Keratinocyte (primary cell): ENCODE measurements at regions not wholly inside any gene's neighbourhood (a gene's known extent, or its start where the extent isn't known, plus 50 kb on each side); places are given as distances from the start of the nearest gene placed in this dataset.

Experiments
- DNase-seq: peaks from one replicate; pipeline ENCODE4 v3.0.0-alpha.2; 2011; ENCODE audit warnings: low read depth, missing footprints, low spot score
- FAIRE-seq: peaks from 2 replicates; lab custom pipeline; 2011; peaks lifted over from hg19 to GRCh38; lab: Jason Lieb, UNC
- H2AFZ ChIP-seq: 2 replicates; pipeline ENCODE4 v1.6.0; 2012; ENCODE audit warnings: low read length, control low read depth, inconsistent platforms; ENCODE audit not compliant: control insufficient read depth
- H3K27ac ChIP-seq: 2 replicates; pipeline ENCODE4 v1.5.1; 2011; ENCODE audit warnings: low read length; ENCODE audit not compliant: control insufficient read depth, insufficient read depth
- H3K27me3 ChIP-seq: 3 replicates; pipeline ENCODE4 v1.6.0; 2011; ENCODE audit warnings: low read length; ENCODE audit not compliant: control insufficient read depth, insufficient read depth; ENCODE audit errors: extremely low read depth
- H3K36me3 ChIP-seq, 2 experiments: 2 replicates in 1 of 2; 3 replicates in 1 of 2; pipeline ENCODE4 v1.5.1; 2011; ENCODE audit warnings: low read length in 2 of 2, mild to moderate bottlenecking in 1 of 2; ENCODE audit not compliant: control insufficient read depth in 2 of 2, insufficient read depth in 2 of 2; ENCODE audit errors: extremely low read depth in 1 of 2
- H3K4me1 ChIP-seq: 3 replicates; pipeline ENCODE4 v1.5.1; 2011; ENCODE audit warnings: low read length; ENCODE audit not compliant: control insufficient read depth, insufficient read depth; ENCODE audit errors: extremely low read depth
- H3K4me2 ChIP-seq: 3 replicates; pipeline ENCODE4 v1.6.0; 2011; ENCODE audit warnings: low read depth, low read length; ENCODE audit not compliant: control insufficient read depth, insufficient read depth; ENCODE audit errors: extremely low read depth
- H3K4me3 ChIP-seq, 3 experiments: fragments of 200-600 bp in 1 of 3; sonication (generic) in 1 of 3; 2 replicates in 2 of 3; 3 replicates in 1 of 3; pipeline ENCODE4 v1.5.1; 2011 to 2016; ENCODE audit warnings: low read length in 3 of 3, mild to moderate bottlenecking in 3 of 3, control low read depth in 2 of 3, inconsistent platforms in 1 of 3, low read depth in 1 of 3, mixed read lengths in 1 of 3, mixed run types in 1 of 3, moderate library complexity in 1 of 3; ENCODE audit not compliant: control insufficient read depth in 2 of 3, insufficient read depth in 2 of 3; ENCODE audit errors: extremely low read depth in 1 of 3
- H3K79me2 ChIP-seq: 2 replicates; pipeline ENCODE4 v1.6.0; 2012; ENCODE audit warnings: low read length; ENCODE audit not compliant: control insufficient read depth, insufficient read depth
- H3K9ac ChIP-seq: 3 replicates; pipeline ENCODE4 v1.6.0; 2011; ENCODE audit warnings: low read length; ENCODE audit not compliant: control insufficient read depth, insufficient read depth; ENCODE audit errors: extremely low read depth
- H3K9me1 ChIP-seq: 3 replicates; pipeline ENCODE4 v1.6.0; 2011; ENCODE audit warnings: low read length; ENCODE audit not compliant: control insufficient read depth, insufficient read depth; ENCODE audit errors: extremely low read depth
- H3K9me3 ChIP-seq: 2 replicates; pipeline ENCODE4 v1.5.1; 2012; ENCODE audit warnings: low read depth, low read length; ENCODE audit not compliant: control insufficient read depth
- H4K20me1 ChIP-seq: 3 replicates; pipeline ENCODE4 v1.6.0; 2011; ENCODE audit warnings: low read length; ENCODE audit not compliant: control insufficient read depth, insufficient read depth; ENCODE audit errors: extremely low read depth
- CTCF ChIP-seq, 3 experiments: IDR thresholded peaks in 1 of 3; conservative IDR thresholded peaks in 1 of 3; optimal IDR thresholded peaks in 1 of 3; 2 replicates in 2 of 3; 3 replicates in 1 of 3; pipeline versions ENCODE3 to v1.5.1; 2011; ENCODE audit warnings: low read length in 3 of 3, mild to moderate bottlenecking in 3 of 3, moderate library complexity in 2 of 3, control low read depth in 1 of 3, inconsistent platforms in 1 of 3; ENCODE audit not compliant: insufficient read depth in 2 of 3; ENCODE audit errors: extremely low read depth in 1 of 3
- EZH2 ChIP-seq: IDR thresholded peaks from one replicate; pipeline ENCODE4 v1.6.1; 2012; ENCODE audit warnings: inconsistent platforms, mild to moderate bottlenecking, low read length, moderate library complexity
- dilution Hi-C: fragments of 300-500 bp; cut with MboI; formaldehyde crosslinking; loops from one replicate; pipeline ENCODE4 v1.7.0; 2020; ENCODE audit warnings: low sequenced_read_pairs; ENCODE audit not compliant: extremely low pct_ligation_motif_present

- DNase-seq, result no peak
- Histone ChIP-seq H3K4me3 (peak overlapping the region in 1 of 3 experiments; percentile 19), H3K36me3 (no peaks in the 10 kb centered on the region), H3K79me2 (no peaks in the 10 kb centered on the region), H2AFZ (peak overlapping the region; percentile 6), H3K4me1 (peaks cover 12% of the 10 kb centered on the region), H3K9me3 (no peaks in the 10 kb centered on the region), H3K9ac (no peak overlapping the region), H3K27me3 (no peaks in the 10 kb centered on the region), H3K27ac (no peak overlapping the region), H3K9me1 (no peaks in the 10 kb centered on the region), H3K4me2 (peak overlapping the region; percentile 50), H4K20me1 (no peaks in the 10 kb centered on the region)
- TF ChIP-seq EZH2 (no peak), CTCF (optimal IDR thresholded peaks at IDR 0.05 in 1 of 3, IDR thresholded peaks at IDR 0.05 in 1 of 3, conservative IDR thresholded peaks at IDR 0.05 in 1 of 3; ENCODE audit: extremely low read depth in 1 of 3, insufficient read depth in 2 of 3, low read length in 3 of 3) (peak; percentile 80 to 92 (median 85))
- dilution Hi-C loops, result no loop called here
- peak; percentile 73 for FAIRE-seq
Measured at GRCh38 chr7:25851332-25852210, 300.4 kb upstream of the NFE2L3 start.

- H3K4me1 ChIP-seq, result peaks cover 12% of the 10 kb centered on the region
- no peak overlapping the region for H3K9ac ChIP-seq
- no peak overlapping the region for H3K27ac ChIP-seq
- DNase-seq, result no peak
- no peaks in the 10 kb centered on the region for H4K20me1 ChIP-seq
- H3K36me3 ChIP-seq, result no peaks in the 10 kb centered on the region
- FAIRE-seq, result no peak
- no peaks in the 10 kb centered on the region for H3K79me2 ChIP-seq
- H3K27me3 ChIP-seq, result no peaks in the 10 kb centered on the region
- H3K9me3 ChIP-seq, result no peaks in the 10 kb centered on the region
- dilution Hi-C loops, result no loop called here
- TF ChIP-seq EZH2, result no peak
- no peak for TF ChIP-seq CTCF (optimal IDR thresholded peaks at IDR 0.05 in 1 of 3, IDR thresholded peaks at IDR 0.05 in 1 of 3, conservative IDR thresholded peaks at IDR 0.05 in 1 of 3; ENCODE audit: extremely low read depth in 1 of 3, insufficient read depth in 2 of 3, low read length in 3 of 3)
- peak overlapping the region; percentile 6 for H2AFZ ChIP-seq
- H3K4me3 ChIP-seq, result peak overlapping the region in 1 of 3 experiments; percentile 19
- H3K4me2 ChIP-seq, result peak overlapping the region; percentile 50
- no peaks in the 10 kb centered on the region for H3K9me1 ChIP-seq
Measured at GRCh38 chr7:25852211-25852938, 299.6 kb upstream of the NFE2L3 start.
